ENCODE measurements at regions not wholly inside any gene's neighbourhood (a gene's known extent, or its start where the extent isn't known, plus 50 kb on each side); places are given as distances from the start of the nearest gene placed in this dataset.

DNA sequence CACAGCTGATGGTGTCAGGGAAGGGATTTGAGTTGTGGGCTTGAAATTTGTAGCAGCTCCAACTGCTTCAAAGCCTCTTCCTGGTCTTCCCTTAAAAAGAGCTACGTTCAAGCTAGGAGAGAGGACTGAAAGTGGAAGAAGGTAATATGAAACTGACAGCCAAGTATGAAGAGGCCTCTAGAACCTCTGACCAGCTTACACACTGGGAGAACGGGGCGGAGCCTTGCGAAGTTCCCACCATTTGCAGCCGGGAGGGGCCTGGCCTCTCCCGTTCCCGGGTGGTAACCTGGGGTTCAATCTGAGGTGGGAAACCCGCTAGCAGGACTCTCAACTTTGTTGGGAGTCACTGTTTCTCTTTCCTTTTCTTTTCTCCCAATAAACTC is 97.8 kb upstream of the PDE10A start:
- TF ChIP-seq, protein P1, sequence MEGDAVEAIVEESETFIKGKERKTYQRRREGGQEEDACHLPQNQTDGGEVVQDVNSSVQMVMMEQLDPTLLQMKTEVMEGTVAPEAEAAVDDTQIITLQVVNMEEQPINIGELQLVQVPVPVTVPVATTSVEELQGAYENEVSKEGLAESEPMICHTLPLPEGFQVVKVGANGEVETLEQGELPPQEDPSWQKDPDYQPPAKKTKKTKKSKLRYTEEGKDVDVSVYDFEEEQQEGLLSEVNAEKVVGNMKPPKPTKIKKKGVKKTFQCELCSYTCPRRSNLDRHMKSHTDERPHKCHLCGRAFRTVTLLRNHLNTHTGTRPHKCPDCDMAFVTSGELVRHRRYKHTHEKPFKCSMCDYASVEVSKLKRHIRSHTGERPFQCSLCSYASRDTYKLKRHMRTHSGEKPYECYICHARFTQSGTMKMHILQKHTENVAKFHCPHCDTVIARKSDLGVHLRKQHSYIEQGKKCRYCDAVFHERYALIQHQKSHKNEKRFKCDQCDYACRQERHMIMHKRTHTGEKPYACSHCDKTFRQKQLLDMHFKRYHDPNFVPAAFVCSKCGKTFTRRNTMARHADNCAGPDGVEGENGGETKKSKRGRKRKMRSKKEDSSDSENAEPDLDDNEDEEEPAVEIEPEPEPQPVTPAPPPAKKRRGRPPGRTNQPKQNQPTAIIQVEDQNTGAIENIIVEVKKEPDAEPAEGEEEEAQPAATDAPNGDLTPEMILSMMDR (IDR thresholded peaks at IDR 0.05; ENCODE audit: borderline replicate concordance, extremely low read depth, low read length, poor library complexity, severe bottlenecking), result no peak
- no peak for TF ChIP-seq EZH2 (IDR thresholded peaks at IDR 0.05; ENCODE audit: borderline replicate concordance, low read depth, low read length, severe bottlenecking)

Measured in DND-41 (cell line).